ENCODE measurements at regions not wholly inside any gene's neighbourhood (a gene's known extent, or its start where the extent isn't known, plus 50 kb on each side); places are given as distances from the start of the nearest gene placed in this dataset.

DNA sequence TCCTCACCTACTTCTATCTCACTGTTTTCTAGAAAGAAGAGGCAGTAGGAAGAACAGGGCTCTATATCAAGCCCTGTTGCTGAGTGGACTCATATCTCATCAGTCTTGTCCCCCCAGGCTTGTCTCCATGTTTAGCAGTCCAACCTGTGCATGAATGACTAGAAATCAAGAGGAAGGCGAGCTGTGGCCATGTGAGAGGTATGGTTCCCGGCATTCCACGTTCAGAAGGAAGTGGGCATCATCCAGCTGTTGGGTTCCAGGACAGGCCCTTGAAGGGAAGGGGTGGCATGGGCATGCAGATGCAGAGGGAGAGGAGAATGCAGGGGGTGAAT lies 176.6 kb downstream of the MRPL14 start:
- ChIA-PET CTCF (interaction anchor here (0.6 to 3.6 kb wide), 15 partner anchors 10 to 361 kb away, joined by 3 to 15 read pairs (median 4); partner anchors contain the start of gene VEGFA), SMC1A (ENCODE audit: uncharacterized antibody, unreplicated experiment) (interaction anchor here (1.2 to 1.9 kb wide), 4 partner anchors 9 to 176 kb away, joined by 3 to 5 read pairs (median 4); no protein-coding TSS in a partner anchor), RAD21 (ENCODE audit: unreplicated experiment) (interaction anchor here (1.2 to 1.7 kb wide), 4 partner anchors 17 to 129 kb away, joined by 3 to 5 read pairs (median 4); no protein-coding TSS in a partner anchor), POLR2A (no interaction called here)
- Histone ChIP-seq H3K4me1 (ENCODE audit: control insufficient read depth, insufficient read depth, low read length) (no peaks in the 10 kb centered on the region), H3K27ac (ENCODE audit: control insufficient read depth, insufficient read depth) (no peak overlapping the region), H3K4me2 (ENCODE audit: control insufficient read depth, insufficient read depth) (no peak overlapping the region), H3K27me3 (replicated peaks in 1 of 2; ENCODE audit: control insufficient read depth in 2 of 2, insufficient read depth in 2 of 2, low read length in 1 of 2) (no peaks in the 10 kb centered on the region), H4K20me1 (ENCODE audit: control insufficient read depth, insufficient read depth) (no peaks in the 10 kb centered on the region), H3K4me3 (no peak overlapping the region), H2AFZ (ENCODE audit: control insufficient read depth, low read depth, low read length) (no peak overlapping the region), H3K36me3 (ENCODE audit: control insufficient read depth in 2 of 2, insufficient read depth in 2 of 2, low read length in 1 of 2) (no peaks in the 10 kb centered on the region), H3K9ac (ENCODE audit: control insufficient read depth, insufficient read depth, low read length) (no peak overlapping the region), H3K9me3 (replicated peaks; ENCODE audit: control insufficient read depth, insufficient read depth, low read length) (peaks cover 4% of the 10 kb centered on the region; the same call in 2 of the 3 replicates), H3K79me2 (ENCODE audit: control insufficient read depth, insufficient read depth, low read length) (no peaks in the 10 kb centered on the region)
- in situ Hi-C loops (cut with MboI): no loop called here
- ATAC-seq: no peak
- DNase-seq (ENCODE audit: low read depth, low spot score): no peak
- TF ChIP-seq KDM1A (IDR thresholded peaks at IDR 0.05; ENCODE audit: borderline replicate concordance) (no peak), SMAD5 (IDR thresholded peaks at IDR 0.05; ENCODE audit: low read depth) (no peak), ZNF384 (IDR thresholded peaks at IDR 0.05; ENCODE audit: borderline replicate concordance, low read depth, low read length) (no peak), PML (IDR thresholded peaks at IDR 0.05; ENCODE audit: low read length) (no peak), ZNF24 (IDR thresholded peaks at IDR 0.05) (no peak), NRF1 (conservative IDR thresholded peaks at IDR 0.05; ENCODE audit: low read depth, low read length) (no peak), TCF3 (IDR thresholded peaks at IDR 0.05; ENCODE audit: borderline replicate concordance, insufficient read depth, low read depth, low read length) (no peak), HDAC2 (IDR thresholded peaks at IDR 0.05) (no peak), SREBF2 (IDR thresholded peaks at IDR 0.05; ENCODE audit: low read length) (no peak), DPF2 (IDR thresholded peaks at IDR 0.05) (no peak), EED (IDR thresholded peaks at IDR 0.05; ENCODE audit: low read depth) (no peak), CEBPB (IDR thresholded peaks at IDR 0.05; ENCODE audit: borderline replicate concordance in 1 of 2, low read depth in 2 of 2, low read length in 2 of 2) (no peak), RUNX3 (IDR thresholded peaks at IDR 0.05; ENCODE audit: low read length) (no peak), STAT1 (conservative IDR thresholded peaks at IDR 0.05) (no peak), KAT2A (conservative IDR thresholded peaks at IDR 0.05; ENCODE audit: control insufficient read depth, low read depth, low read length) (no peak)
- TF ChIP-seq, protein P1, sequence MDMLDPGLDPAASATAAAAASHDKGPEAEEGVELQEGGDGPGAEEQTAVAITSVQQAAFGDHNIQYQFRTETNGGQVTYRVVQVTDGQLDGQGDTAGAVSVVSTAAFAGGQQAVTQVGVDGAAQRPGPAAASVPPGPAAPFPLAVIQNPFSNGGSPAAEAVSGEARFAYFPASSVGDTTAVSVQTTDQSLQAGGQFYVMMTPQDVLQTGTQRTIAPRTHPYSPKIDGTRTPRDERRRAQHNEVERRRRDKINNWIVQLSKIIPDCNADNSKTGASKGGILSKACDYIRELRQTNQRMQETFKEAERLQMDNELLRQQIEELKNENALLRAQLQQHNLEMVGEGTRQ (IDR thresholded peaks at IDR 0.05; ENCODE audit: borderline replicate concordance, low read depth, low read length): no peak
- TF ChIP-seq, protein P2, sequence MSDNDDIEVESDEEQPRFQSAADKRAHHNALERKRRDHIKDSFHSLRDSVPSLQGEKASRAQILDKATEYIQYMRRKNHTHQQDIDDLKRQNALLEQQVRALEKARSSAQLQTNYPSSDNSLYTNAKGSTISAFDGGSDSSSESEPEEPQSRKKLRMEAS (IDR thresholded peaks at IDR 0.05; ENCODE audit: low read depth, low read length): no peak
- TF ChIP-seq, protein P3, sequence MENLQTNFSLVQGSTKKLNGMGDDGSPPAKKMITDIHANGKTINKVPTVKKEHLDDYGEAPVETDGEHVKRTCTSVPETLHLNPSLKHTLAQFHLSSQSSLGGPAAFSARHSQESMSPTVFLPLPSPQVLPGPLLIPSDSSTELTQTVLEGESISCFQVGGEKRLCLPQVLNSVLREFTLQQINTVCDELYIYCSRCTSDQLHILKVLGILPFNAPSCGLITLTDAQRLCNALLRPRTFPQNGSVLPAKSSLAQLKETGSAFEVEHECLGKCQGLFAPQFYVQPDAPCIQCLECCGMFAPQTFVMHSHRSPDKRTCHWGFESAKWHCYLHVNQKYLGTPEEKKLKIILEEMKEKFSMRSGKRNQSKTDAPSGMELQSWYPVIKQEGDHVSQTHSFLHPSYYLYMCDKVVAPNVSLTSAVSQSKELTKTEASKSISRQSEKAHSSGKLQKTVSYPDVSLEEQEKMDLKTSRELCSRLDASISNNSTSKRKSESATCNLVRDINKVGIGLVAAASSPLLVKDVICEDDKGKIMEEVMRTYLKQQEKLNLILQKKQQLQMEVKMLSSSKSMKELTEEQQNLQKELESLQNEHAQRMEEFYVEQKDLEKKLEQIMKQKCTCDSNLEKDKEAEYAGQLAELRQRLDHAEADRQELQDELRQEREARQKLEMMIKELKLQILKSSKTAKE (IDR thresholded peaks at IDR 0.05; ENCODE audit: low read depth, poor library complexity, severe bottlenecking): no peak
- TF ChIP-seq, protein P4, sequence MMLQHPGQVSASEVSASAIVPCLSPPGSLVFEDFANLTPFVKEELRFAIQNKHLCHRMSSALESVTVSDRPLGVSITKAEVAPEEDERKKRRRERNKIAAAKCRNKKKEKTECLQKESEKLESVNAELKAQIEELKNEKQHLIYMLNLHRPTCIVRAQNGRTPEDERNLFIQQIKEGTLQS (IDR thresholded peaks at IDR 0.05; ENCODE audit: borderline replicate concordance, extremely low read depth, low read depth, low read length): no peak
- WGBS (ENCODE audit: insufficient coverage, insufficient replicate concordance, low lambda C conversion rate, missing lambda C conversion rate): 0% methylated on average over 3 of the region's 3 CpGs
- intact Hi-C loops (cut with micrococcal nuclease; ENCODE audit: unreplicated experiment): loop anchor here (5.0 kb wide), 1 partner anchor 178 kb away; the partner anchor contains the start of gene VEGFA
- no peak for FAIRE-seq
- BruUV-seq (replicated peaks): no TSS peak
